ENCODE measurements at regions not wholly inside any gene's neighbourhood (a gene's known extent, or its start where the extent isn't known, plus 50 kb on each side); places are given as distances from the start of the nearest gene placed in this dataset.

GRCh38 chr18:51647942-51648341, 450.5 kb upstream of the MEX3C start:
- TF ChIP-seq, protein P1, sequence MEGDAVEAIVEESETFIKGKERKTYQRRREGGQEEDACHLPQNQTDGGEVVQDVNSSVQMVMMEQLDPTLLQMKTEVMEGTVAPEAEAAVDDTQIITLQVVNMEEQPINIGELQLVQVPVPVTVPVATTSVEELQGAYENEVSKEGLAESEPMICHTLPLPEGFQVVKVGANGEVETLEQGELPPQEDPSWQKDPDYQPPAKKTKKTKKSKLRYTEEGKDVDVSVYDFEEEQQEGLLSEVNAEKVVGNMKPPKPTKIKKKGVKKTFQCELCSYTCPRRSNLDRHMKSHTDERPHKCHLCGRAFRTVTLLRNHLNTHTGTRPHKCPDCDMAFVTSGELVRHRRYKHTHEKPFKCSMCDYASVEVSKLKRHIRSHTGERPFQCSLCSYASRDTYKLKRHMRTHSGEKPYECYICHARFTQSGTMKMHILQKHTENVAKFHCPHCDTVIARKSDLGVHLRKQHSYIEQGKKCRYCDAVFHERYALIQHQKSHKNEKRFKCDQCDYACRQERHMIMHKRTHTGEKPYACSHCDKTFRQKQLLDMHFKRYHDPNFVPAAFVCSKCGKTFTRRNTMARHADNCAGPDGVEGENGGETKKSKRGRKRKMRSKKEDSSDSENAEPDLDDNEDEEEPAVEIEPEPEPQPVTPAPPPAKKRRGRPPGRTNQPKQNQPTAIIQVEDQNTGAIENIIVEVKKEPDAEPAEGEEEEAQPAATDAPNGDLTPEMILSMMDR (IDR thresholded peaks at IDR 0.05): no peak
- TF ChIP-seq POLR2A (IDR thresholded peaks at IDR 0.05): no peak

All from heart left ventricle (tissue), 13 donors.